Ammon's horn (tissue), 1 donor: ENCODE measurements at regions not wholly inside any gene's neighbourhood (a gene's known extent, or its start where the extent isn't known, plus 50 kb on each side); places are given as distances from the start of the nearest gene placed in this dataset.
A peak's percentile ranks its signal among the peaks of the same experiment; 100 is the strongest.
"Not testable (repeated sequence)": the region's sequence is repeated elsewhere in the genome, so short reads cannot be mapped to it uniquely, and the experiment has no call there.

Source experiments
- DNase-seq: peaks from one replicate; pipeline ENCODE4 v3.0.0-alpha.2; 2016; ENCODE audit warnings: low spot score

DNA sequence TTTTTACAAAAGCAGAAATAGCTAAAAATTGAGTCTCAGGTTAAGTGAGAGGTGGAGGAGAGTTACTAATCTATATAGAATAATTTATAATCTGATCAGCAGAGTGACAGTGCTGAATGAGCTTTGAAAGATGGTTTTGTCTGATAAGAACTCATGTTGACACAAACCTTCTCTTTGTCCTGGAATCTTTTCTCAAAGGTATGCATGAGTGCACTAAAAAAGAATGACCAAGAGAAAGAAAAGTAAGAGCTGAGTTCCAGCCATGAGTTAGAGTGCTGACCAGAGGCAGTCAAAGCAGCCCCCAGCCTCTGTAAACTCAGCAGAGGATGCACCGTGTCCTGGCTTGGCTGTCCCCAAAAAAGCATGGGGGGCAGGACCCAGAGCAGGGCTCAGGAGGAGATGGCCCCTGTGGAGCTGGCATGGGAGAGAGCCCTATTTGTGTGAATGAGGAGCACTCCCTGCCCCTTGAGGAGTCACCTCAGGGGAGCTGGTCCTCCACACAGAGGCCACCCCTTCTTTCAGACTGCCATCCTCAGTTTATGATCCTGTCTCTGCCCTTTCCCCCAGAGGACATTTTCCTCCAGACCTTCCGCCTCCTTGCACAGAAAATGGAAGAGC lies 129.8 kb downstream of the SEC23A start:
- DNase-seq: no peak

DNA sequence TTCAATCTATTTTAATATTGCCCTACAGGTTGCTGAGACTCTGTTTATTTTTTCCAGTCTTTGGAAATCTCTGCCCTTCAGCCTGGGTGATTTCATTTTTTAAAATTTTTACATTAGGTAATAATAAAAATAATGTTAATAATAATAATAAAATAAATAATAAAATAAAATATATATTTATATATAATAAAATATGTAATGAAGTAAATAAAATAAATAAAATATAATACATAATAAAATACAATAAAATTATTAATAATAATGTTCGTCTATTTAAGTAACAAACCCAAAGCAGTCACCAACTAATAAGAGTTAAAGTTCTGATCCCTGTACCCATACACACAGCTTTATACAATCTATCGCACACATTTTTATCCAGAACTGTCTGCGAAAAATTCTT lies 130.5 kb downstream of the SEC23A start:
- DNase-seq: no peak

DNA sequence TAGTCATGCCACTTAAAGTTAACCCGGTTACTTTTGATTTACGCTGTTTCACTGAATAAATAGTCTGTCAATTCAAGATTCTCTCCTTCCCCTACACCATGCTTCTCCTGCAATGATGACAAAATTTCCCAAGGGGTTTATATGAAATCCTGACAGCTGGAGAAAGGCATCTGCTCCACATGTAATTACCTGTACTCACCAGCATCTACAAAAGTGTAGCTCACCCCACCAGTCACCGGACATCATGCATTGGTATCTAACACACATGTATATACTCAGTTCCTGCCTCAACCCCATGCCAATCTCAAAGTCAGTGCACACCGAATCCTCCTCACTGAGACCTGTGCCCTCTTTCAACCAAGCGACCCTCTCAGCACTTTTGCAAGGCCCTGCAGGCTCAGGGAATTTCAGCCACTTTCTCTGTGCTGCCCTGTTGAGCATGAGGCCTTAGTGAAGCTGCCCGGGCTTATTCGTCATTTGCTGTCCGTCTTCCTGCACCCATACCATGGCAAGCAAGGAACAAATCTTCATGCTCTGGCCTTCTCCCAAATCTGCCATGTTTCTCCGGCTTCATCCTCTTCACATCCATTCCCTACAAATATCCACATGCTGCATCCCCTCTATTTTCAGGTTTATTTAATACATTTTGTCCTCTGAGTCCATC lies 131.6 kb downstream of the SEC23A start:
- DNase-seq: no peak

DNA sequence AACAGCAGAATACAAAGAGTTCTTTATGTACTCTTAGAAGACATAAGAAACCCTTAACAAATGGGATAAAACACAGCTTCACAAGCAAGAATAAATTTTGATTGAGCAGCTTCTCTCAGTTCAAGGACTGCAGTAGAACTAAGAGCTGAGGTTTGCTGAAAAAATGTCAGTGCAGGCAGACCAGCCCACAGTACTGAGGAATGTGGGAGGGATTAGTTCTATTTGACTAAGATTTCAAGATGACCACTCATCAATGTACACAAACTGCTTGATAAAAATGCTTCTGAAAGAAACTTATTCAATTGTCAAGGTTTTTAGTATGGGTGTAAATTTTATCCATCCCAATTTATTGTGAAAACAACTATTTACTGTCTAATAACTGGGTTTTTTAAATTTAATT lies 138.4 kb downstream of the SEC23A start:
- no peak for DNase-seq

DNA sequence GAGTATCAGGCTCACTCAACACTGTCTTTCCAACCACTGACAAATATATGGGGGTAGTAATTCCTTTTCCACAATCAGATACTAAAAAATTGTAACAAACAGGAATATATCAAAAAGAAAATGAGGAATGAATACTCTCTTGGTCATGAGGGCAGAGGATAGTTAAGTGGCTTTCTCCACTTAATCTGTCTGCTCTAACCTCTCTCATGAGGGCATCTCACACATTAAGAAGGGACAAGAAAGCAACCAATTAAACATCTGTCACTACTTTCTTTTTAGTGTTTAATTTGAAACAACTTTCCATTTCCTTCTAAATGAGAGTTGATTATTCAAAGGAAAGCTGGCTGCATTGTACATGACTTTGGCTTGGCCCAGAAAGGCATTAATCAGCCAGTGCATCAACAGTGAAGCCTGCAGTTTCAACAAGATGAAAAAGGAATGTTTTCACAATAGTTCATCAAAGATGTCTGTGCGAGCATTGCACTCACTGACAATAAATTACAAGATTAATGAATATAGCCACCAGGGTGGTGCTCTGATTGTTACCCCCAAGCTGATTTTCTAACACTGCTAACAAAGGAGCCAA lies 142.0 kb downstream of the SEC23A start:
- DNase-seq: no peak

DNA sequence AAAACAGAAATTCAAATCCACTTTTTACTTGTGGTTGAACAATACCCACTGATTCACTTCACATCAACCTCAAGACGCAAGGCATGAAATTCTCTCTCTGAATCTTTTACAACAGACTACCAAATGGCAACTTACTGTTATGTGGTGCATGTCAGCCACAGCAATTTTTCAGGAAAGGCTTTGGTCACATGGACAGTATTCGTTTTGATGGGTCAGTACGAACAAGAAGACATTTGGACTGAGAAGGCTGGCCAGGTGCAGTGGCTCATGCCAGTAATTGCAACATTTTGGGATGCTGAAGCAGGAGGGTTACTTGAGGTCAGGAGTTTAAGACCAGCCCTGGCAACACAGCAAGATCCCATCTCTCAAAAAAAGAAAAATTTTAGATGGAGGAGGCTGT lies 144.0 kb downstream of the SEC23A start:
- no peak for DNase-seq

DNA sequence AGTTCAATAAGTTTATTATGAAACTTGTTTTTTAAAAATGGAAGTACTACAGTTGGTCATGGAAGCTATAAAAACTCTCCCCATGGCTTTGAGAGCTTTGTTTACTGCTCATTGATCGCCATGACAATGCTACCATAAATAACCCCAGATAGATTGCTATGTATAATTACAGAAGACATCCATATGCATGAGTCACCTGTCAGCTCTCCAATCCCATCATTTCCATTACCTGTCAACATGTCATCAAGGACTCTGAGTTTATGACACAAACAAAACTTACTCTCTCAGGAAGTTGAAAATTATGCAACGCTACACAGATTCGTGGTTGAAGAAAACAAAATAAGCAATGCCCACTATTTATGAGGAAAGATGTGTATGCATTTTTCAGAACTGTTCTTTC lies 144.4 kb downstream of the SEC23A start:
- DNase-seq: no peak

DNA sequence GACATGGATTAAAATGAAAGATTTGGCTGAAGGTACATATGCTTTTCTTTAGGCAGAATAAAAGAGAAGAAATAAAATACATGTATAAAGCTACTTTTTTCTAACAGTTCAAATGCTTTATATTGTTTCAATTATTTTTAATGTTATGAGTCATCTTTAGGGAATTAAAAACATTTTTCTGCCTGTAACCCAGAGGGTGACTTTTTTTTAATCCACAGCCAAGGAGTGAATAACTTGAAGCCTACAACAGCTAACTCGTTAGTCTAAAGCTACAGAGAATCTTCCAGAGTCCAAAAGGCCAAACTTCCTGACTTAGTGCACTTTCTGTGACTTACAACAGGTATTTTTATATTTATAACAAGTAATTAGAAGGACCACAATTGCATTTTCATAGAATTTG lies 151.6 kb downstream of the SEC23A start:
- no peak for DNase-seq

DNA sequence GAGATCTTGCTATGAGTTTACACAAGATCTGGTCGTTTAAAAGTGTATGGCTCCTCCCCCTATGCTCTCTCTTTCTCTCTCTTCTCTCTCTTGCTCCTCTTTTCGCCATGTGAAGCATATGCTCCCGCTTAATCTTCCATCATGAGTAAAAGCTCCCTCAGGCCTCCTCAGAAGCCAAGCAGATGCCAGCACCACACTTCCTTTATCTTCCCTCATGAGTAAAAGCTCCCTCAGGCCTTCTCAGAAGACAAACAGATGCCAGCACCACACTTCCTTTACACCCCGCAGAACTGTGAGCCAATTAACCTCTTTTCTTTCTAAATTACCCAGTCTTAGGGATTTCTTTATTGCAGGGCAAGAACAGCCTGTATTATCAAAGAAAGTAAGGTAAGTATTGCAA lies 152.4 kb downstream of the SEC23A start:
- no peak for DNase-seq

DNA sequence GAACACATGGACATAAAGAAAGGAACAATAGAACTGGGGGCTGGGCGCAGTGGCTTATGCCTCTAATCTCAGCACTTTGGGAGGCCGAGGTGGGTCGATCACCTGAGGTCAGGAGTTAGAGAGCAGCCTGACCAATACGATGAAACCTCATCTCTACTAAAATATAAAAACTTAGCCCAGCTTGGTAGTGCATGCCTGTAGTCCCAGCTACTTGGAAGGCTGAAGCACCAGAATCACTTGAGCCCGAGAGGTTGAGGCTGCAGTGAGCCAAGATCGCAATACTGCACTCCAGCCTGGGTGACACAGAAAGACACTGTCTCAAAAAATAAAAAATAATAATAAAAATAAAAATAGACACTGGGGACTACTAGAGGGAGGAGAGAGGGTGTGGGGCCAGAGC lies 154.5 kb downstream of the SEC23A start:
- peak; percentile 40 for DNase-seq

DNA sequence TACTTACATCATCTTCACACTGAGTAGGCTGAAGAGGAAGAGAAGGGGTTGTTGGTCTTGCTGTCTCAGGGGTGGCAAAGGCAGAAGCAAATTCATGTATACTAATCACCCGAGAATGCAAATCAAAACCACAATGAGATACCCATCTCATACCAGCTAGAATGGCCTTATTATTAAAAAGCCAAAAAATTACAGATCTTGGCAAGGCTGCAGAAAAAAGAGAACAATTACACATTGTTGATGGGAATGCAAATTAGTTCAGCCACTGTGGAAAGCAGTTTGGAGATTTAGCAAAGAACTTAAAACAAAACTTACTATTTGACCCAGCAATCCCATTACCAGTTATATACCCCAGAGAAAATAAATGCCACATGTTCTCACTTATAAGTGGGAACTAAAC lies 154.9 kb downstream of the SEC23A start:
- peak; percentile 83 for DNase-seq

DNA sequence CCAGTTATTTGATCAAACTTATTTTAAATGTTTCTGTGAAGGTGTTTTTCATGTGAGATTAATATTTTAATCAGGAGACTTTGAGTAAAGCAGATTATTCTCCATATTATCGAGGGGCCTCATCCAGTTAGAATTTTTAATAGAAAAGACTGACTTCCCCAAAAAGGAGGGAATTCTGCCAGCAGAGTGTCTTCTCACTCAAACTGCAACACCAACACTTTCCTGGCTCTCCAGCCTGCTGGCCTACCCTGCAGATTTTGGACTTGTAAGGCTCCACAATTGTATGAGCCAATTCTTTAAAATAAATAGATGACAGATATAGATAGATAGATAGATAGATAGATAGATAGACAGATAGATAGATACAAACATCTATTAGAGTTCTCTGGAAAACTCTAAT lies 155.7 kb downstream of the SEC23A start:
- DNase-seq: no peak

DNA sequence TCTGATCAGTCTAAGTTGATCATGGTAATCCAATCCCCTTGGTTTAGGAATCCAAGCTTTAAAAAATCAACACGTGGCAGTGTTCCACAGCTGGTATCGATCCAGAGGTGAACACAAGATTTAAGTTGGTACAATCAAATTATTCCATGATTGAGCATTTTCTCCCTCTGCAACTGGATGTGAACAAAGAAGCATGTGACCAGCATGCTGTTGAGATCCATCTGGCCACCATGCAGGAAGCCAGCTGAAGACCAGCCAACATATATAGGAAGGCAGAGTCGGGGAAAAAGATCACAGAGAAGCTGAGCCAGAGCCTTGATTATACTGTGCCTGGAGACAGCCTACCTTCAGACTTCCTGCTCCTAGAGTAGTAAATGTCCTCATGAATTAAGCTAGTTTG lies 158.3 kb downstream of the SEC23A start:
- DNase-seq: peak; percentile 61

DNA sequence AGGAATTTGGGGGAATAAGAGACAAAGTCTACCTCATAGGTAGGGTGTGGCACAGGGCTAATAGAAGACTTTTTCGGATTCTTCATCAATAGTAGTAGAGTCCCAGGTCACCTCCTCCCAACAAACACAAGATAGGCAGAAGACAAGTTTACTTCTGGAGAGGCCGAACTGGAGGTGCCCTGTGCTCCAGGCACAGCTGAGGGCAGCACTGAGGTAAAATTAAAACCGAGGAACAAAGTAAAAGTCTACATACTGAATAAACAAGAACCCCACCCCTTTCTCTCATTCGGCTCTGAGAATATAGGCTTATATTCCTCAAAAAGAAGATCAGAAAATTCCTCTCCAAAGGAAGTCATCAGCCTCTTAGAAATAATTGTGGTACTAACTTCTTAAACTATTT lies 161.5 kb downstream of the SEC23A start:
- DNase-seq: no peak

DNA sequence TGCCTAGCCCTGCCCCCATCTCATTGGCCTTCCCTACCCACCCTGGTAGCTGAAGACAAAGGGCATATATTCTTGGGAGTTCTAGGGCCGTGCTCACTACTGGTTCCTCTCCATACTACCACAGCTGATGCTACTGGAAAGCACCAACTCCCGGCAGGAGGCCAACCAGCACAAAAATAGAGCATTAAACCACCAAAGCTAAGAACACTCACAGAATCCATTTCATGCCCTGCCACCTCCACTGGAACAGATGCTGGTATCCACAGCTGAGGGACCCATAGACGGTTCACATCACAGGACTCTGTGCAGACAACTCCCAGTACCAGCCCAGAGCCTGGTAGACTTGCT lies 170.4 kb downstream of the SEC23A start:
- DNase-seq: not testable (repeated sequence)

DNA sequence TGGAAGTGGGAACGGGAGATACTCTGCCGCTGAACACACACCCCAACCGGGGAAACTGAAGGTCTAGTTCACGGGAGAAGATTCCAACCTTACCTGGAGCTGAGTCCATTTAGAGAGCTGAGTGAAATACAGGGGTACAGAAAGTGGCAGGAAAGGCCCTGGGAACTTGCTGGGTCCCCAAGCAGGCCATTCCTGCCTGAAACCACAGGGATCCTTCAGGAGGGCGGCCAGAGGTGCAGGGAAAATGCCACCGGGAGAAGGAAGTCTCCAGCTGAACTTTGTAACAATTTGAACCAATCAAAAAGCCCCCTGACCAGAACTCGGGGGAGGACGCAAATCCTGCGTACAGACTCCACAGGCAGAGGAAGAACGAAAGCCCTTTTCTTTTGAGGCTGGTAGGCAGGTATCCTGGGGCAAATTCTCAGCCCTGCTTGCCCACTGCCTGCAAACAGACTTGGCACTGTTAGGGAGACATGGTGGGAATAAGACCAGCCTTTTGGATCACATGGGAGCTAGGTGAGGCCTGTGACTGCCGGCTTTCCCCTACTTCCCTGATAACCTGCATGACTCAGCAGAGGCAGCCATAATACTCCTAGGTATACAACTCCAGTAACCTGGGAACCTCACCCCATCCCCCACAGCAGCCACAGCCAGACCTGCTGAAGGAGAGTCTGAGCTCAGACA lies 170.9 kb downstream of the SEC23A start:
- DNase-seq: no peak

DNA sequence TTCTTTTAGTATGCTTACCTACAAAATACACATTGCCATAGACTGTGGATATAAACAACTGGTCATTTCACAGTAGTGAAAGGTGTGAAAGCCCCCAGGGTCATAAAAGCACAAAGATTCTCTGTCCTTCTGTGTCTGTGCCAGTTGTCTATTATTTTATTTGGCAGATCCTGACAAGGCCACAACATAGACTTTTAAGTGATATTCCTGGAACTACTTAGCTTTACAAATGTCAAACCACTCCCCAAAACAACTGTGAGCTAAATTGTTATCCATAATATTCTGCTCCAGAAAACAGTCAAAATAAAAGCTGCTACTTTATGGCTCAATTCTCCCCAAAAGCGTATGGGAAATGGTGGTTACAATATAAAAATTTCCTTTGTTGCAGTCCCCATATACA lies 172.1 kb downstream of the SEC23A start:
- no peak for DNase-seq

DNA sequence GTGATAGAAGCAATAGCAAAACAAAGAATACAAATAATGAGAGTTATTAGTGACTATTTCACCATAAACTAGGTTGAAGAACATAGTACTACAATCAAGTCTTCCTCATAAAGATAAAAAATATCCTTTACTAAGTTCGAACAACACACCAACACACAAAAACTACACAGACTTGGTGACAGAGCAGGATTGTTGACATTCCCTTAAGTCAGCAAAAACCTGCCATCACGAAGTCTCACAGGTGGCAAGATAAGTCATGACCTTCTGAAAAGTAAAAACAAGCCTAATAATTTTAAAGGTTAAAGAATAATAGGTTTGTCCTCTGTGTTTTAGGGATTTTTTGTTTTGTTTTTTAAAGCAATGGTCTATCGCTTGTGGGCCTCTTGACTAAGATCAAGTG lies 173.0 kb downstream of the SEC23A start:
- no peak for DNase-seq

DNA sequence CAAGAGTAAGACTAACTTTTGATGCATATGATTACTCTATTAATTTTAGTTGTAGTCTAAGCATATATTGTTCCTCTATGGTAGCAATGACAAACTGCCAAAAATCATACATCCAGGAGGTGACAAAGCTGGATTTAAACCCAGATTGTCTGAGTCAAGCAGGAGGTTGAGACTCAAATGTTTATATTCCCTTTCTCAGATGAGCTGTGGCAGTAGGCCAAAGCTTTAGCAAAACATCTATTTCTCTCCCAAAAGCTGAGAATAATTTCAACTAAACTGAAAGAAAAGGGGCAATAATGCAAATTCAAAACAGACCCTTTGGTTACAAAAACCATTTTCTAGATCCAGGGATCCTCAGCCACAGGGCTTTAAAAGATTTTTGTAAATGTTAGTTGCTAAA lies 173.6 kb downstream of the SEC23A start:
- DNase-seq: no peak

DNA sequence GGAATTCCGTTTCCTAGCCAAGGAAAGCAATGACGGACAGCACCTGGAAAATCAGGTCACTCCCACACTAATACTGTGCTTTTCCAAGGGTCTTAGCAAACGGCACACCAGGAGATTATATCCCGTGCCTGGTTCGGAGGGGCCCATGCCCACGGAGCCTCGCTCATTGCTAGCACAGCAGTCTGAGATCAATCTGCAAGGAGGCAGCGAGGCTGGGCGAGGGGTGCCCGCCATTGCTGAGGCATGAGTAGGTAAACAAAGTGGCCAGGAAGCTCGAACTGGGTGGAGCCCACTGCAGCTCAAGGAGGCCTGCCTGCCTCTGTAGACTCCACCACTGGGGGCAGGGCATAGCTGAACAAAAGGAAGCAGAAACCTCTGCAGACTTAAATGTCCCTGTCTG lies 181.1 kb downstream of the SEC23A start:
- DNase-seq: not testable (repeated sequence)

DNA sequence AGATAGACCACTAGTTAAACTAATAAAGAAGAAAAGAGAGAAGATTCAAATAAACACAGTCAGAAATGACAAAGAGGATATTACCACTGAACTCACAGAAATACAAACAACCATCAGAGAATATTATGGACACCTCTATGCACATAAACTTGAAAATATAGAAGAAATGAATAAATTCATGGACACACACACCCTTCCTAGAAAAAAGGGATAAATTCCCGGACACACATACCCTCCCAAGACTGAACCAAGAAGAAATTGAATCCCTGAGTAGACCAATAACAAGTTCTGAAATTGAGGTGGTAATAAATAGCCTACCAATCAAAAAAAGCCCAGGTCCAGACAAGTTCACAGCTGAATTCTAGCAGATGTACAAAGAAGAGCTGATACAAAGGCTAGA lies 187.9 kb downstream of the SEC23A start:
- DNase-seq: no peak

DNA sequence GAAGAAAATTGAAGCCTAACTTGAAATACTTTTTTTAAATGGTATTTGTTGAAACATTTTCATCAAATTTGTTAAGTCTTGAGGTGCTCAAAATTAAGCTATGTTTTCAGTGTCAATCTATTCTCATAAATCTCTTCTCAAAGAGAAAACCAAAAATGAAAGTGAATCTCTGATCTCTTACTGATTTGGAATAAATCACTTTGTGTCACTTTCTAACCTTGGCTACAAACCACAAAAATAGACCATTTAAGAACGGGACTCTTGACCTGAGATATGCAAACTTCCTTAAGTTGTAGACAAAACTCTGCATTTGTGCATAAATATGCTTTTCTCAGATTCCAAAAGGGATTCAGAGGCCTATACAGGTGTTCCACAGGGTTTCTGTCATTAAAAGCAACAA lies 192.9 kb downstream of the SEC23A start:
- no peak for DNase-seq

DNA sequence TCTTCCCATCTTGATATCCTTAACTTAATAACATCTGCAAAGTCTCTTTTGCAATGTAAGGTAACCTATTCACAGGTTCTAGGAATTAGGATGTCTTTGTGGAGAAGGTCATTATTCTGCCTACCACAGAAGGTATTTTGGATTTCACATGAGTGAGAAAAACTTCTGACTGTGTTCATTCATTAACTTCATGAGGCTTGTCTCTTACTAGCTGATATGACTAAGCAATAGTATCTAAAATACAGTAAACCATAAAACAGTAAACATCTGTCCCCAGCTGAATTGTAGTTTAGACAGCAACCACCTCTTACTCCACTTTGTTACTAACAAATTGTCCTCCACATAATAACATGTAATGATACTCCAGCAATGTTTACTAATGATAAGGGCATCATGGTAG lies 198.1 kb downstream of the SEC23A start:
- DNase-seq: no peak
